Spleen (tissue), 7 donors: ENCODE measurements at regions not wholly inside any gene's neighbourhood (a gene's known extent, or its start where the extent isn't known, plus 50 kb on each side); places are given as distances from the start of the nearest gene placed in this dataset.

Source experiments
- CTCF ChIP-seq, 11 experiments: fragments of 200-600 bp in 7 of 11; fragments of 450-650 bp in 4 of 11; sonication (generic) in 4 of 11; IDR thresholded peaks in 8 of 11; conservative IDR thresholded peaks in 3 of 11; 1 replicate in 7 of 11; 2 replicates in 4 of 11; pipeline versions ENCODE4 v1.4.0 to v1.8.0; 2016 to 2021; ENCODE audit warnings: antibody characterized with exemption in 11 of 11, inconsistent platforms in 4 of 11, mild to moderate bottlenecking in 1 of 11
- POLR2A ChIP-seq, 3 donors: fragments of 450-650 bp; IDR thresholded peaks; one replicate each; pipeline ENCODE4 v1.5.1; 2017; ENCODE audit warnings: antibody characterized with exemption in 3 of 3, mild to moderate bottlenecking in 1 of 3
- POLR2AphosphoS5 ChIP-seq, 3 donors: sonication (generic); formaldehyde crosslinking; IDR thresholded peaks; one replicate each; pipeline ENCODE4 v1.5.1; 2017; ENCODE audit warnings: antibody characterized with exemption in 3 of 3
- donor health status: DM: no; HTN: no; CAD: no; lungs with moderate emphysema.
- donor health status: DM: no; HTN: no; CAD: no.
- donor health status: DM: no; HTN: no; CAD: no.

- TF ChIP-seq CTCF (IDR thresholded peaks at IDR 0.05 in 8 of 11, conservative IDR thresholded peaks at IDR 0.05 in 3 of 11) (no peak), POLR2AphosphoS5 (IDR thresholded peaks at IDR 0.05) (no peak), POLR2A (IDR thresholded peaks at IDR 0.05) (no peak)
These were observed 439.5 kb upstream of the RGMB start for GRCh38 chr5:98333921-98334320.
